GDM1 (cell line): ENCODE measurements at regions not wholly inside any gene's neighbourhood (a gene's known extent, or its start where the extent isn't known, plus 50 kb on each side); places are given as distances from the start of the nearest gene placed in this dataset.
"Not testable (repeated sequence)": the region's sequence is repeated elsewhere in the genome, so short reads cannot be mapped to it uniquely, and the experiment has no call there.

Experiments used
- DNase-seq: peaks from one replicate; lab custom pipeline; 2025; lab: John Stamatoyannopoulos, UW

DNA sequence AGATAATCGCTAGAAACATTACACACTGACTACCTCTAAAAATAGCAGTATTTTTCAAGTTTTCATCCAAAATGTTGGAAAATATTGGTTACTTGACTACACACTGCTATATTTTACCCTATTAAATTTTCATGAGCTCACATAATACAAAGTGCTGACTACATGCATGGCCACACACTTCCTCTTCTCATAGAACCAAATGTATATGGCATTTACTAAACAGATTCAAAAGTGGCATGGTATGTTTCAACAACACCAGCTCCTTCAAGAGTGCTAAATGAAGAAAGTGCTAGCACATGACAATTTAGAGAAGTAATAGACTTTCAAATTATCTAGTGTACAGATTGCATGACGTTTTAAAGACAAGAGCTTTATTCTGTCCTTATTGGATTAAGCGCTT is 780.4 kb upstream of the SLITRK6 start:
- DNase-seq: no peak

DNA sequence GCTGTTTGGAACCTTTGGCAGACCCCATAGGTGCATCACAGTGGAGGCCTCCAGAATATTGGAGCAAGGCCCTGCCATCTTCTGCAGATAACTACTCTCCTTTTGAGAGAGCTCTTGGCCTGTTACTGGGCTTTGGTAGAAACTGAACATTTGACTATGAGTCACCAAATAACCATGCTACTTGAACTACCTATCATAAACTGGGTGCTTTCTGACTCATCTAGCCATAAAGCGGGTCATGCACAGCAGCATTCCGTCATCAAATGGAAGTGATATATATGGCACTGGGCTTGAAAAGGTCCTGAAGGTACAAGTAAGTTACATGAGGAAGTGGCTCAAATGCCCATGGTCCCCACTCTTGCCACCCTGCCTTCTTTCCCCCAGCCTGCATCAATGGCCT is 782.5 kb upstream of the SLITRK6 start:
- no peak for DNase-seq

DNA sequence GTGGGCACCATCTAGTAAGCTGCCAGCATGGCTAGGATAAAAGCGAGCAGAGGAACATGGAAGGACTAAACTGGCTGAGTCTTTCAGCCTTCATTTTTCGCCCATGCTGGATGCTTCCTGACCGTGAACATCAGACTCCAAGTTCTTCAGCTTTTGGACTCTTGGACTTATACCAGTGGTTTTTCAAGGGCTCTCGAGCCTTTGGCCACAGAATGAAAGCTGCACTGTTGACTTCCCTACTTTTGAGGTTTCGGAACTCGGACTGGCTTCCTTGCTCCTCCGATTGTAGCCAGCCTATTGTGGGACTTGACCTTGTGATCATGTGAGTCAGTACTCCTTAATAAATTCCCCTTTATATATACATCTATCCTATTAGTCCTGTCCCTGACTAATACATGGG is 785.1 kb upstream of the SLITRK6 start:
- DNase-seq: no peak

DNA sequence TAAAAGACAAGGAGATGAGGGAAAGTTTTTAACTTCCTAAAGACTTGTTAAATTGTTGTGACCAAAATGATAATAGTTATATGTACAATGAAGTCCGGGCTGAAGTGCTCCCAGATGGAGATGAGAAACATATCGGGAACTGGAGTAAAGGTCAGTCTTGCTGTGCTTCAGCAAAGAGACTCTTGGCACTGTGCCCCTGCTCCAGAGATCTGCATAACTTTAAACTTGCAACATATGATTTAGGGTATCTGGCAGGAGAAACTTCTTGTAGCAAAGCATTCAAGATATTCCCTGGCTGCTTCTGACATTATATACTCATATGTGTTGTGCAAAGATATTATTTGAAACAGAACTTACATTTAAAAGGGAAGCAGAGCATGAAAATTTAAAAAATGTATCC is 786.6 kb upstream of the SLITRK6 start:
- DNase-seq: no peak

DNA sequence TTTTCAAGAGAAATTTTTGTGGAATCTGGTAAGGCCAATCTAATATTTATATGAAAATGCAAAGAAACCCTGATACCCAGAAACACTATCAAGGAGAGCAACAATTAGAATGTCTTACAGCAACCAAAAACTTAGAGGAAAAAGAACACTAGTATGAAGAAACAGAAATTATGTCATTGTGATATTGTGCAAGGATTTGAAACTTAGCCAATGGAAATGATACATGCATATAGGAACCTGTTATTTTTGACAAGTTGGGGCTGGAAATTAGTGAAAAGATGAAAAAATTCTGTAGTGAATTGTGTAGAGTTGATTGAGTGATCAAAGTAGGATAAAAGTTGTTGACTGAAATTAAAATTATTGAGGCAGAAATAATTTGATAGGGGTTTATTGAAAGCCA is 792.6 kb upstream of the SLITRK6 start:
- no peak for DNase-seq

DNA sequence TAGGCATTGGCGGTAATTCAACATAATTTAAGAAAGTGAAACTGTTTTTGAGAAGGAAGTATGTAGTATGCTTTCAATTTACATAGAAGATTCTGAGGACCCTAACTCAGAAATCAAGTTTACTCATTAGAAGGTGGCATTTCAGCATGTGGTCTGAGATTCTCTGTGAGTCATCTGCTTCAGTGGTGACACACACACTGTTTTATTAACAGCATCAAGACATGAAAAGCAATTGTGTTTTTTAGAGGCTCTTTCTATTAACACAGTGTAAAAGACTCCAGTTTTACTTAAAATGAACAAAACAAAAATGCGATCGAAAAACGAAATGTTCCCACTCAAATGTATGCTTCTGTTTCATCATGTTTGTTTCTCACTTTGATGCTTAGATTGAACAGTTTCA is 802.1 kb upstream of the SLITRK6 start:
- DNase-seq: no peak

DNA sequence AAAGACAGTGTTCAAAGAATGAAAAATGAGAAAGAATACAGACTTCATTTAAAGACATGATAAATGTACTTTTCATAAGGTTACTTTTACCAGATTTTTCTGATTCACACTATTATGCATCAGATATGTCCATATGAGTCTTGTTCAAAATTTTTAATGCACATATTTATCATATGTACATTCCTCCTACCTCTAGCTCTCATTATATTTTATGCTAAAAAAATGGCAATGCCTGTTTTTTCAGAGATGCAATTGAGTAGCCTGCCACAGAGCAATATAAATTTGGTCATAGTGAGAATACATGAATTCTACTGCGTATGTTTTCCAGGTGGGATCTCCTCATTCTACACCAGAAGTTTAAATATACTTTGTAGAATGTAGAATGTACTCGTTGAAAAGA is 807.0 kb upstream of the SLITRK6 start:
- no peak for DNase-seq

DNA sequence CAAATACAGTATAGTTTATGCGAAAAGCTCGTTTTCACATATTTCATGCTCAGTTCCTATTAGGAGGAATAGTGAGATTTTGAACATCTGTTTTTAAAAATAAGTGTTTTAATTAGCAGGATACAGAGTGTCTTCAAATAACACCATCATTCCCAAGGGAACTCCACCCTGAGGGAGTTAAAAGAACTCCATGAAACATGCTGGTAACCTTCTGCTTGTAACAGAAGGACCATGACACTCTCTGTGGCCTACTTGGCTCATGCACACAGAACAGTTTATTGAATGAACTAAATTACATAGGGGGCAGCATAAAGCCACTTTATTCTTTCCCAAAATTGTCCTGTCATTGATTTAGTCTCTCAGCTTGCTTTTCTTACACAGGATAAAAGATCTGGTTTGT is 809.5 kb upstream of the SLITRK6 start:
- DNase-seq: no peak

DNA sequence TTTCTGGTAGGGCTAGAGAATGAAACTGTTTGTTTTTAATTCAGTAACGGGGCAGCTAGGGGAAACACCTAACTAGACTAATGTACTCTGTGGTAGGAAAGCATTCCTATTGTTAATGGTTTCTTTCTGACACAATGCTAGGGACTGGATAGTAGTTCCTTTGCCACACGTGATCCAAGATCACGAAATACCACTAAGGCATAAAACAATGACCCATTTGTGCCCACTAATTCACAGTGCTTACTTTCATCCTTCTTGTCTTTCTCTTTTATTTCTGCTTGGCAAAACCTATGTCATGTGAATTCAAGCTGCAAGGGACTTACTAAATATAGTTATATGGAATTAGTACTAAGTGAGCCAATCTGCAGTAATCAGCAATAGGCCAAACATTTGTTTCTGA is 834.1 kb upstream of the SLITRK6 start:
- DNase-seq: no peak

DNA sequence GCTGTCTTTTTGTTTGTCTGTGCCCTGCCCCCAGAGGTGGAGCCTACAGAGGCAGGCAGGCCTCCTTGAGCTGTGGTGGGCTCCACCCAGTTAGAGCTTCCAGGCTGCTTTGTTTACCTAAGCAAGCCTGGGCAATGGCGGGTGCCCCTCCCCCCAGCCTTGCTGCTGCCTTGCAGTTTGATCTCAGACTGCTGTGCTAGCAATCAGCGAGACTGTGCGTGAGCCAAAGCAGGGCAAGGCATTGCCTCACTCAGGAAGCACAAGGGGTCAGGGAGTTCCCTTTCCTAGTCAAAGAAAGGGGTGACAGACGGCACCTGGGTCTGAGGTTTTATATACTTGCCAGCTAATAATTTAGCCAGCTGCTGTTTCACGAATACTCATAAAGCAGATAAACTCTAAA is 852.0 kb upstream of the SLITRK6 start:
- not testable (repeated sequence) for DNase-seq

DNA sequence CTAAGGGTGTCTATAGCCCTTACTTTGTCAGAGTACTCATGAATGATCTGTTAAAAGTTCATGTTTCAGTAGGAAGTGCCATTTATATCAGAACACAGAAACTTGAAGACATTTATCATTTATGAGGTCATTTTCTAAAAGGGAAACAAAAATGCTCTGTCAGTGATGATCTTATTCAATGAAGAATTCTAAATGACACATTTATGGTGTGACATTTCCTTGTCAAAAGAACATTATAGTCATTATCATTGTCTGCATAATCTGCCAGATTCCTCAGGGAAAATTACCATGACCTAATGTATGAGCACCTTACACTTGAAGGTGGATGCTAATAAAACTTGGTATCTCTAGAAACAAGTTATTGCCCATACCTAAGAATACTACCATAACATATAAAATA is 853.8 kb upstream of the SLITRK6 start:
- no peak for DNase-seq

DNA sequence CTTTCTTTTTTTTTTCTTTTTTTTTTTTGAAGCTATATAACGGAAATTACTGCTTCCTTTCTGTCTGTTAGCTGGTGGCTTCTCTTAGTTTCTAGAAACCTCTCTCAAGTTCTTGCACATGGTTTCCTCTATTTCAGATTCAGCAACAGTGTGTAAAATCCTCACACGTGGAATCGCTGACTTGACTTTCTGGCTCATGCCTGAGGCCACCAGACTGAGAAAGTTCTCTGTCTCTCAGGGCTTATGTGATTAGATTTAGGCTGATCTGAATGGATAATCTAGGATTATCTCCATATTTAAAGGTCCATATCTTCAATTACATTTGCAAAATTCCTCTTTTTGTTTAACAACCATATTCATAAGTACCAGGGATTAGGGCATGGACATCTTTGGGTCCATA is 856.3 kb upstream of the SLITRK6 start:
- no peak for DNase-seq

DNA sequence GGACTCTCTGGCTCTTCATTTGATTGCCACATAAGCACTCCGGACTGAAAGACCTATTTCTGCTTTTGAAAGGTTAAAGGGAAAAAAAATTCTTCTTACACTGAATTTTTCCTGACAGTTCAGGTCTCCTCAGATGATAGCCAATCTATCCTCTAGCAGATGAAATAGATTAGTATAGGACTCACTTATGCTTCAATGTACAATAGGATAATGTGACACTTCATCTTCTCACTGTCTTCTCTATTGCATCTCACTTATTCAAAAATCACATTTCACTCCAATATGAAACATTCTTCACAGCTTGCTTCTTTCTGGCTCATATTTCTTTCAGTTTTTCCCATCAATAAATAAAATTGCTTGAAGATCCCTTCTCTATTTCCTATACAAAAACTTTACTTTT is 860.9 kb upstream of the SLITRK6 start:
- no peak for DNase-seq

DNA sequence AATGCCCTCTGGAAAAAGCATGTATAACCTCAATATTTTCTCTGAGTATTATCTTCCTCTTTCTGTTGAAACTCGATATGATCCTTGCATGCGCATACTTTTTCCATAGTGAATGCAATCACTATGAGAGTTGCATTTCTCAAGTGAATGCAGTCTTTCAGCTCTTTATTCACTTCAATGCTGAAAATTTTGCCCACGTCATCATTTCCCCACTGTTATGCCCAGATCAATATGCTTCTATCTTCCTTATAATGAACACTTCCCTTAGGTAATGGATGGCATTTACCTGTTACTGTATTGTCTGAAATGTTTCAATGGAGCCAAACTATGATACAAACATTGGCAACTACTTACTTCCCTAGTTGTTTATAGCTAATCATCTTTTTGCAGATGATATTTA is 866.6 kb upstream of the SLITRK6 start:
- DNase-seq: no peak

DNA sequence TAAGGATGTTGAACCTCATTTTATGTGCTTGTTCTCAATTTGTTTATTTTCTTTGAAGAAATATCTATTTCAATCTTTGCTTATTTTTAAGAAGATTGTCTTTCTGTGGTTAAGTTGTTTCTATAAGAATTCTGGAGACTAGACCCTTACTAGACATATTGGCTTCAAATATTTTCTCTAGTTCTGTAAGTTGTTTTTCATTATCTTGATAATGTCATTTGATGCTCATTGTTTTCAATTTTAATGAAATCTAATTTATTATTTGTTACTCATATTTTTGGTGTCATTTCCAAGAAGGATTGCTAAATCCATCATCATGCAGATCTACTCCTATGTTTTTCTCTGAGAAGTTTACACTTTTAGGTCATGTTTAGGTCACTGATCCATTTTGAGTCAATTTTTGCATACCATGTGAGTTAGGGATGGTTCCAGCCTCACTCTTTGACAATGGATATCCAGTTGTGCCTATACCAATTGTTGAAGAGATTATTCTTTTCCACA is 874.8 kb upstream of the SLITRK6 start:
- no peak for DNase-seq

DNA sequence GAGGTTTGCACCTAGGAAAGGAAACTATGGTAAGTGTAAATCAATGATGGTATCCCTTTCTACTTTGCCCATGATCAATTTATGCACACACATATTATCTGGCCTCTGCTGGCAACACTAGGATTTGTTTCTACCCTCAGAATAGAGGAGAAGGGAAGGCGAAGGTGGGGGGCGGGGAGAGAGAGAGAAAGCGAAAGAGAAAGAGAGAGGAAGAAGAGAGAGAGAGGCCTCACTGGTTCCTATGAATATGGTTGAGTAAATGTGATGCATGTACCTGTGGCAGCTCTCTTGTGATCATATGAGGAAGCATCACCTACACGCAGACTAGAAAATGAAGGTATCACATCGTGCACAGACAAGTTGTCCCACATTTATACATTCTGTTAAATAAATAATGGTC is 882.0 kb upstream of the SLITRK6 start:
- DNase-seq: no peak

DNA sequence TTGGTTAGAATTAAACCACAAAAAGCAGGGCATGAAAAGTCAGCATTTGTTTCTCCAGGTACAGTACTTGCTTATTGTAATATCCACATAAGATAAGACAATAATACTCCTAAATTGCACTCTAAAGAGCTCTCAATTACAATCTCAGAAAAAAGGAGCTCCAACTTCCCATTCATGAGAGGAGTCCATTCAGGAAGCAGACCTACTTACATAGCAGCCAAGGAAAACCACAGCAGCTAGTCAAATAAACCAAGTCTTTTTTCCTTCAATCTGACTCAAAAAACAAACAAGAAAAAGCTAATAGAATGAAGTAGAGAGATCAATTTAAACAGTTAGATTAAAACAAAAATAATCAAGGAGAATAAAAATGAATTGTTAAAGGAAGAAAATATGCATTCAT is 885.2 kb upstream of the SLITRK6 start:
- DNase-seq: no peak

DNA sequence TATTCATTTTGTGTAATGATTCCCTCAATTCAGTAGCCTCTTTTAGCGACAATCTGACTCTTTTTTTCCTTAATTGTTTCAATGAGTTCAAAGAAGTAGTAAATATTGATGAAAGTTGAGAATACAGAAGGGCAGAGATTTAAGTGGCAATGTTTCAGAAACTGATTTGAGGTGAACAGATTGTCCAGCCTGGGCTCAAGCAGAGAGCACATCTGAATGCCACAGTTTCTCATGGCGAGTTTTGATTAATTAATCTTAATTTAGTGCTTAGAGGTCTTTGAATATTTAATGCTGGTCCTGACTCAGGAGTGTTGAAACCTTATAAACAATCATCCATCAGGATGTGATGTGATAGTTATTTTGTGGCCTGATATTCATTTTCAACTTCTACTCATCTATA is 890.7 kb upstream of the SLITRK6 start:
- DNase-seq: no peak

DNA sequence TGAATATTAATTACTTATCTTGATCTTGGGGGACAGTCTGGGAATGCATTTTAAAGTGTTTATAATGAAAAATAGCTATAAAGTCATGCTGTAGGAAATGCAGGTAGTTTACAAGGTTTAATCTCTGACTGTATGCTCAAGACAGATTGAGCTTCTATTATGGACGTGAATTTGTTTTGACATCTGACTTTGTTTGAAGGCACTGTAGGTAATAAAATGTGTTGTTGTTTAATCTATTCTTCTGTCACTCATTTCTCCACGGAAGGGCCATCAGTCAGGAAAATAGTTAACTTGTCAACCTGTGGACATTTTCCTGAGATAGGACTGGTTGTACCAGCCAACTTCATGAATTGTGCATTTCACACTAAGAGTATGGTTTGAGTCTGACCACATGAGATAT is 893.1 kb upstream of the SLITRK6 start:
- no peak for DNase-seq

DNA sequence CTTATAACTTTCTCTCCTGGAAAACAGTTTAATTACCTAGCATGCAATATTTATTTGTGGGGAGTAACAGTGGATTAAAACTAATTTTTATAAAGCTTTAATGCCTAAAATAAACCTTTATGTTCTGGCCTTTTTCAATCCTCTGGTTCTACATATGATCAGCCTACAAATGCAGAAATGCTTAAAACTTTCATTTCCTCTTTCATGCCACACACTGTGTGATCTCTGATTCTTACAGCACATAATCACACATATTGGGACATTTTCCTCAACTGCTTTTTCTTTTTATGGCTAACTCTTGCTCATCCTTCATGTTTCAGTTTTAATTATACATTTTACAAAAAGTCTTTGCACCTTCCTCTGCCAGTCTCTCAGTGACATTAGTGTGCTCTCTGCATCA is 910.8 kb upstream of the SLITRK6 start:
- no peak for DNase-seq

DNA sequence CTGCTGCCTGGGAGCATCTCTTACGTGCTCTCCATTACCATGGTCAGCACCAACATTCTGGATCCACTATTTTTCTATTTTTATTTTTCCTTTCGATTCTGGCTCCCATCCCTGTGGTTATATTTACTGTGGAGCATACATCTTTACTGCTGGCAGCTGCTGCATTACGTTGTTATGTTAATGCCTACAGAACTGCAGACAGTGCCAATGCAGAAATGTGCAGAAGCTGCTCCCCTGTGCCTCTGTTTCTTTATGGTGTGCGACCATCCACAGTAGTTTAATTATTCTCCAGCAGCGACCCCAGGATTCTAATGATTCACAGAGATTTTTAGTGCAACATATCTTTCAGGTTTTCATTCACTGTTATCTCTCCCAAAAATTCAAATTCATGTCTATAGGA is 911.7 kb upstream of the SLITRK6 start:
- DNase-seq: no peak

DNA sequence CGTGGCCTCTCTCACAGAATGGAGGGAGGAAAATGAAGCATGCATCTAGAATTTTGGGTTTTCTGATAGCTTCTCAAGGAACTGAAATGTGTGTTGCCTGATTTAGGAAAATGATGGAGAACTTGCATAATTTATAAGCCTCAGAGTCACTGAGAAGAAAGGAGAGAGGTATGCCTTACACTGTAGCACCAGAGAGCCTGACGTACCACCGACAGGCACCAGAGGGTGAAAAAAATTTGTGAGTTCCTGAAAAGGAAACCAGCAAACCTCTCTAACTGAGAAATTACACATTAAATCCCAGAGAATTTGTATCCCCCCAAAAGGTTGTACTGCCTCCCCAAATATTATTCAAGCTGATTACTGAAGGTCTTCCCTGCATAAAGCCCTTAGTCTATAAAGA is 915.3 kb upstream of the SLITRK6 start:
- DNase-seq: no peak

DNA sequence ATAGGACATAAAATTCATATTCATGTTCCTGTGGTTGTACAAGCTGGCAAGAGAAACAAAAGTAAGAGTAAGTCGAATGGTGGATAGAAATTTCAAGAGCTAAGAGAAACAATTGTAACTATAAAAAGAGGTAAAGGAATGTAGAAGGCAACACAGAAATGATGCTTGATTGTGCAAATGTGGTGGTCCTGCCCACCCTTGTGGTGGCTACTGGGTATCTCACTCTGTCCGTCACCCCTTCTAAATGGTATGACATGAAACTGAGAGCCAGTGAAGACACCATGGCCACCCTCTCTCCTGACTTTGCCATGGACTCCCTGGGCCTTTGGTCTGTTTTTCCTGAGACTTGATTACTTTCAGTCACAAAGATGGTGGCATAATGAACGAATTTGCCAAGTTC is 925.9 kb upstream of the SLITRK6 start:
- DNase-seq: no peak

DNA sequence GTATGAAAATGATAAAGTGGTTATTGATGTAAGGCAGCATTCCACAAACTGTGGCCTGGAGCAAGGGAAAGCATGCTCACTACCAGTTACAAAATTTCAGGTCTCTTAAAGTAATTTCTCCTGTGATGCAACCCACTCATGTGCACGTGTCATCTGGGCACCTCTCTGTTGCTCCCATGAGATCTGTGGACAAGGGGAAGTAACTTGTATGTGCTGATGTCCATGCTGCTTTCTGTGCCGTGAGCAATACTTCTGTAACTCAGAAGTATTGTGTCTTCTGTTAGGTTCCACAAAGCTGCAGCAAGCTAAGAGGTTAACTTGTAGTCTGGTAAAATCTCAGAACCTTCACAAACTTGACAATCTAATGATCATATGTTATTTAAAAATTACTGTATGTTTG is 930.0 kb upstream of the SLITRK6 start:
- DNase-seq: no peak

DNA sequence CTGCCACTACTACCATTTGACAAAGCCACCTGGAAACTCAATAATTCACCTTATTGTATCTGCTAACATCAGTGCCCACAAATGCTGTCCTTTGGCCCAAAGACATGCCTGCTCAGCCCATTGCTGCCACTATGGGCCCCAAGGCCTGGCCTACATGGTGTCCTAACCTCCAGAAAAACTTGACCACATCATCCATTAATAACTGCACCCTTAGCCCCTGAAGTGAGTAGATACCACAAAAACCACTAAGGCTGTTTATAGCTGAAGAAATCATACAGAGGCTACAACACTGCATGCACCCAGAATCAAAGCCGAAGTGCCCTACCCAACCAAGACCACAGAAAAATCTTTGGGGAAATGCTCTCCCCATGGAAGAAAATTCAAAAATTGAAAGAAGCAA is 932.8 kb upstream of the SLITRK6 start:
- DNase-seq: no peak
